ENCODE measurements at regions not wholly inside any gene's neighbourhood (a gene's known extent, or its start where the extent isn't known, plus 50 kb on each side); places are given as distances from the start of the nearest gene placed in this dataset.
"Not testable (repeated sequence)": the region's sequence is repeated elsewhere in the genome, so short reads cannot be mapped to it uniquely, and the experiment has no call there.

- not testable (repeated sequence) for TF ChIP-seq CTCF (IDR thresholded peaks at IDR 0.05); POLR2A (IDR thresholded peaks at IDR 0.05); POLR2AphosphoS5 (IDR thresholded peaks at IDR 0.05; ENCODE audit: insufficient read depth in 1 of 2, low read depth in 1 of 2)
Measured at GRCh38 chr2:87301871-87302270, 280.2 kb upstream of the PLGLB1 start.
